ENCODE measurements at regions not wholly inside any gene's neighbourhood (a gene's known extent, or its start where the extent isn't known, plus 50 kb on each side); places are given as distances from the start of the nearest gene placed in this dataset.
"Not testable (repeated sequence)": the region's sequence is repeated elsewhere in the genome, so short reads cannot be mapped to it uniquely, and the experiment has no call there.

- intact Hi-C loops (cut with DNase I): no loop called here
- no peak for DNase-seq (ENCODE audit: low spot score)
- Histone ChIP-seq H3K27ac (no peak overlapping the region), H3K36me3 (no peaks in the 10 kb centered on the region), H3K27me3 (replicated peaks; ENCODE audit: insufficient read depth) (no peaks in the 10 kb centered on the region), H3K4me3 (no peak overlapping the region), H3K9me3 (no peaks in the 10 kb centered on the region), H3K4me1 (replicated peaks) (no peaks in the 10 kb centered on the region)
- WGBS: 88% methylated on average over 4 of the region's 4 CpGs
- TF ChIP-seq POLR2AphosphoS5 (IDR thresholded peaks at IDR 0.05): no peak
- TF ChIP-seq, protein P1, sequence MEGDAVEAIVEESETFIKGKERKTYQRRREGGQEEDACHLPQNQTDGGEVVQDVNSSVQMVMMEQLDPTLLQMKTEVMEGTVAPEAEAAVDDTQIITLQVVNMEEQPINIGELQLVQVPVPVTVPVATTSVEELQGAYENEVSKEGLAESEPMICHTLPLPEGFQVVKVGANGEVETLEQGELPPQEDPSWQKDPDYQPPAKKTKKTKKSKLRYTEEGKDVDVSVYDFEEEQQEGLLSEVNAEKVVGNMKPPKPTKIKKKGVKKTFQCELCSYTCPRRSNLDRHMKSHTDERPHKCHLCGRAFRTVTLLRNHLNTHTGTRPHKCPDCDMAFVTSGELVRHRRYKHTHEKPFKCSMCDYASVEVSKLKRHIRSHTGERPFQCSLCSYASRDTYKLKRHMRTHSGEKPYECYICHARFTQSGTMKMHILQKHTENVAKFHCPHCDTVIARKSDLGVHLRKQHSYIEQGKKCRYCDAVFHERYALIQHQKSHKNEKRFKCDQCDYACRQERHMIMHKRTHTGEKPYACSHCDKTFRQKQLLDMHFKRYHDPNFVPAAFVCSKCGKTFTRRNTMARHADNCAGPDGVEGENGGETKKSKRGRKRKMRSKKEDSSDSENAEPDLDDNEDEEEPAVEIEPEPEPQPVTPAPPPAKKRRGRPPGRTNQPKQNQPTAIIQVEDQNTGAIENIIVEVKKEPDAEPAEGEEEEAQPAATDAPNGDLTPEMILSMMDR (IDR thresholded peaks at IDR 0.05): no peak
- TF ChIP-seq POLR2A (IDR thresholded peaks at IDR 0.05): no peak
Observed at GRCh38 chr7:36055207-36055606, 97.8 kb upstream of the EEPD1 start.

DNA sequence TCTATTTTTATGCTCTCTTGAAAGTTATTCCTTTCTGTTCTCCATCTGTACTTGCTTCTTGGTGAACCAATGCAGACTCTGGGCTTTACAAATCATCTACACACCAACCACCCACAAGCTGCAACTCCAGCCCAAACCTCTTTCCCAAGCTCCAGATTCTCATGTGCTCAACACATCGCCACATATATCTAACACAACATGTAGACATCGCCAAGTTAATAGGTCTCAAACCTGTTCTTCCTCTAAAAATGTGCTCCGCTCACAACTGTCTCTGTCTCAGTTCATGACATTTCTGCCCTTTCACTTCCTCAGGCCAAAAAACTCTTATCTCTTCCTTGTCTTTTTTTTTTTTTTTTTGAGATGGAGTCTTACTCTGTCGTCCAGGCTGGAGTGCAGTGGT is 95.7 kb upstream of the EEPD1 start:
- Histone ChIP-seq H3K9me3 (no peaks in the 10 kb centered on the region), H3K27ac (no peak overlapping the region), H3K36me3 (no peaks in the 10 kb centered on the region), H3K27me3 (replicated peaks; ENCODE audit: insufficient read depth) (no peaks in the 10 kb centered on the region), H3K4me3 (no peak overlapping the region), H3K4me1 (replicated peaks) (no peaks in the 10 kb centered on the region)
- 74% methylated on average over 4 of the region's 4 CpGs for WGBS
- no peak for TF ChIP-seq POLR2A (IDR thresholded peaks at IDR 0.05)
- no peak for TF ChIP-seq POLR2AphosphoS5 (IDR thresholded peaks at IDR 0.05)
- TF ChIP-seq, protein P1 (IDR thresholded peaks at IDR 0.05): no peak
- intact Hi-C loops (cut with DNase I): no loop called here
- no peak for DNase-seq (ENCODE audit: low spot score)

- Histone ChIP-seq H3K9me3 (no peaks in the 10 kb centered on the region), H3K36me3 (no peaks in the 10 kb centered on the region), H3K4me1 (replicated peaks) (no peaks in the 10 kb centered on the region), H3K27me3 (replicated peaks; ENCODE audit: insufficient read depth) (no peaks in the 10 kb centered on the region), H3K4me3 (no peak overlapping the region), H3K27ac (no peak overlapping the region)
- 88% methylated on average over 9 of the region's 9 CpGs for whole genome bisulfite sequencing
- TF ChIP-seq POLR2A (IDR thresholded peaks at IDR 0.05): no peak
- TF ChIP-seq, protein P1 (IDR thresholded peaks at IDR 0.05): no peak
- no peak for TF ChIP-seq POLR2AphosphoS5 (IDR thresholded peaks at IDR 0.05)
- intact Hi-C loops (cut with DNase I): no loop called here
- no peak for DNase-seq (ENCODE audit: low spot score)
Observed at GRCh38 chr7:36058020-36058592, 94.9 kb upstream of the EEPD1 start.

DNA sequence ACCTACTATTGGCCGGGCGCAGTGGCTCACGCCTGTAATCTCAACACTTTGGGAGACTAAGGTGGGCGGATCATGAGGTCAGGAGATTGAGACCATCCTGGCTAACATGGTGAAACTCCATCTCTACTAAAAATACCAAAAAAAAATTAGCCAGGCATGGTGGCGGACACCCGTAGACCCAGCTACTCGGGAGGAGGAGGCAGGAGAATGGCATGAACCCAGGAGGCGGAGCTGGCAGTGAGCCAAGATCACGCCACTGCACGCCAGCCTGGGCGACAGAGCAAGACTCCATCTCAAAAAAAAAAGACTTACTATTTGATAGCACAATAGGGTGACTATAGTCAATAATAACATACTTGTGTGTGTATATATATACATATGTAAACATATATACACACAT is 92.7 kb upstream of the EEPD1 start:
- intact Hi-C loops (cut with DNase I): not testable (repeated sequence)
- 91% methylated on average over 11 of the region's 11 CpGs for WGBS

GRCh38 chr7:36062154-36062815 is 90.8 kb upstream of the EEPD1 start:
- Histone ChIP-seq H3K27me3 (replicated peaks; ENCODE audit: insufficient read depth) (no peaks in the 10 kb centered on the region), H3K4me1 (replicated peaks) (no peaks in the 10 kb centered on the region), H3K9me3 (no peaks in the 10 kb centered on the region), H3K4me3 (no peak overlapping the region), H3K27ac (no peak overlapping the region), H3K36me3 (no peaks in the 10 kb centered on the region)
- intact Hi-C loops (cut with DNase I): no loop called here
- WGBS: 78% methylated on average over 4 of the region's 4 CpGs
- no peak for DNase-seq (ENCODE audit: low spot score)
- TF ChIP-seq POLR2AphosphoS5 (IDR thresholded peaks at IDR 0.05): no peak
- TF ChIP-seq POLR2A (IDR thresholded peaks at IDR 0.05): no peak
- TF ChIP-seq, protein P1 (IDR thresholded peaks at IDR 0.05): no peak

More for the DNA sequence above, 92.7 kb upstream of the EEPD1 start:
- H3K4me1 ChIP-seq (replicated peaks); H3K27ac ChIP-seq; H3K4me3 ChIP-seq; H3K9me3 ChIP-seq; DNase-seq (ENCODE audit: low spot score); H3K27me3 ChIP-seq (replicated peaks; ENCODE audit: insufficient read depth); H3K36me3 ChIP-seq: not testable (repeated sequence)
